PC-9 (cell line): ENCODE measurements at regions not wholly inside any gene's neighbourhood (a gene's known extent, or its start where the extent isn't known, plus 50 kb on each side); places are given as distances from the start of the nearest gene placed in this dataset.

ENCODE experiments used
- BruUV-seq: library from RNA; stranded (reverse); fragments of 400-500 nt; replicated peaks from 2 replicates; lab custom pipeline; 2021; lab: Mats Ljungman, UMichigan
- CTCF ChIA-PET: fragments of 300-600 bp; sonication (Branson Sonifier 250); formaldehyde crosslinking; loops from one replicate; lab custom pipeline; 2022; ENCODE audit warnings: antibody characterized with exemption; lab: Charles Lee
- POLR2A ChIA-PET: fragments of 300-600 bp; sonication (Branson Sonifier 250); formaldehyde crosslinking; loops from one replicate; lab custom pipeline; 2022; ENCODE audit warnings: antibody characterized with exemption; ENCODE audit not compliant: unreplicated experiment; lab: Charles Lee
- DNase-seq, 2 experiments: peaks; one replicate each; pipeline versions ENCODE4 v3.0.0 to v3.0.0-alpha.2; 2015 to 2022; ENCODE audit warnings: mixed read lengths in 1 of 2
- H2AFZ ChIP-seq: fragments of 200-600 bp; sonication (generic); 2 replicates; pipeline ENCODE4 v1.8.1; 2017; ENCODE audit warnings: antibody characterized with exemption
- H3F3A ChIP-seq: fragments of 200-600 bp; sonication (generic); 2 replicates; pipeline ENCODE4 v1.8.1; 2017; ENCODE audit warnings: antibody characterized with exemption, mild to moderate bottlenecking, low read depth; ENCODE audit not compliant: insufficient read depth
- H3K27ac ChIP-seq: fragments of 200-600 bp; sonication (generic); 2 replicates; pipeline ENCODE4 v1.6.1; 2016; ENCODE audit warnings: mixed run types
- H3K27me3 ChIP-seq: fragments of 200-600 bp; sonication (generic); 2 replicates; pipeline ENCODE4 v1.6.1; 2016; ENCODE audit warnings: low read depth, mixed run types; ENCODE audit not compliant: insufficient read depth
- H3K36me3 ChIP-seq: fragments of 200-600 bp; sonication (generic); 2 replicates; pipeline ENCODE4 v1.6.1; 2016; ENCODE audit warnings: low read depth, mixed run types
- H3K4me1 ChIP-seq: fragments of 200-600 bp; sonication (generic); replicated peaks from 2 replicates; pipeline ENCODE4 v1.6.1; 2016; ENCODE audit warnings: mixed run types; ENCODE audit not compliant: insufficient read depth
- H3K4me2 ChIP-seq: fragments of 200-600 bp; sonication (generic); 2 replicates; pipeline ENCODE4 v1.6.1; 2017; ENCODE audit warnings: mixed run types
- H3K4me3 ChIP-seq: fragments of 200-600 bp; sonication (generic); 2 replicates; pipeline ENCODE4 v1.6.1; 2016; ENCODE audit warnings: mixed run types
- H3K79me2 ChIP-seq: fragments of 200-600 bp; sonication (generic); 2 replicates; pipeline ENCODE4 v1.6.1; 2017; ENCODE audit warnings: low read depth, mixed run types
- H3K9me2 ChIP-seq: fragments of 200-600 bp; sonication (generic); 2 replicates; pipeline ENCODE4 v1.8.1; 2017; ENCODE audit warnings: mild to moderate bottlenecking; ENCODE audit not compliant: insufficient read depth
- H3K9me3 ChIP-seq: fragments of 200-600 bp; sonication (generic); 2 replicates; pipeline ENCODE4 v1.8.1; 2016; ENCODE audit warnings: low read depth; ENCODE audit not compliant: insufficient read depth
- H4K20me1 ChIP-seq: fragments of 200-600 bp; sonication (generic); 2 replicates; pipeline ENCODE4 v1.8.1; 2017; ENCODE audit not compliant: insufficient read depth
- CTCF ChIP-seq: fragments of 200-600 bp; sonication (generic); conservative IDR thresholded peaks from 2 replicates; pipeline ENCODE4 v1.6.1; 2017; ENCODE audit warnings: mixed run types, antibody characterized with exemption, mild to moderate bottlenecking, moderate library complexity
- EZH2 ChIP-seq: fragments of 200-600 bp; sonication (generic); IDR thresholded peaks from 2 replicates; pipeline ENCODE4 v1.8.0; 2017; ENCODE audit warnings: antibody characterized with exemption, low read depth
- intact Hi-C: fragments of 100-400 bp; cut with micrococcal nuclease; formaldehyde crosslinking; loops from one replicate; pipeline ENCODE4 v1.10.0; 2022; ENCODE audit not compliant: unreplicated experiment

- TF ChIP-seq CTCF (no peak), EZH2 (no peak)
- intact Hi-C loops, result no loop called here
- no peak overlapping the region for H2AFZ ChIP-seq
- DNase-seq, result no peak
- peaks cover 13% of the 10 kb centered on the region; the same call in 1 of the 2 replicates for H3K4me1 ChIP-seq
- H3K27ac ChIP-seq, result no peak overlapping the region
- CTCF ChIA-PET, result no interaction called here
- BruUV-seq, result no TSS peak
- H3K27me3 ChIP-seq, result peaks cover 23% of the 10 kb centered on the region; the same call in 1 of the 2 replicates
- POLR2A ChIA-PET, result no interaction called here
- H3K36me3 ChIP-seq, result no peaks in the 10 kb centered on the region
- H3K9me2 ChIP-seq, result no peaks in the 10 kb centered on the region
- H3K4me2 ChIP-seq, result no peak overlapping the region
- peaks cover 19% of the 10 kb centered on the region for H3F3A ChIP-seq
- H4K20me1 ChIP-seq, result no peaks in the 10 kb centered on the region
- H3K9me3 ChIP-seq, result no peaks in the 10 kb centered on the region
- H3K79me2 ChIP-seq, result no peaks in the 10 kb centered on the region
- H3K4me3 ChIP-seq, result no peak overlapping the region
Measured at GRCh38 chr4:1577822-1578217, 106.3 kb downstream of the FAM53A start.

- intact Hi-C loops, result no loop called here
- BruUV-seq, result no TSS peak
- TF ChIP-seq CTCF (no peak), EZH2 (no peak)
Measured at GRCh38 chr4:1576961-1577821, 106.9 kb downstream of the FAM53A start.

DNA sequence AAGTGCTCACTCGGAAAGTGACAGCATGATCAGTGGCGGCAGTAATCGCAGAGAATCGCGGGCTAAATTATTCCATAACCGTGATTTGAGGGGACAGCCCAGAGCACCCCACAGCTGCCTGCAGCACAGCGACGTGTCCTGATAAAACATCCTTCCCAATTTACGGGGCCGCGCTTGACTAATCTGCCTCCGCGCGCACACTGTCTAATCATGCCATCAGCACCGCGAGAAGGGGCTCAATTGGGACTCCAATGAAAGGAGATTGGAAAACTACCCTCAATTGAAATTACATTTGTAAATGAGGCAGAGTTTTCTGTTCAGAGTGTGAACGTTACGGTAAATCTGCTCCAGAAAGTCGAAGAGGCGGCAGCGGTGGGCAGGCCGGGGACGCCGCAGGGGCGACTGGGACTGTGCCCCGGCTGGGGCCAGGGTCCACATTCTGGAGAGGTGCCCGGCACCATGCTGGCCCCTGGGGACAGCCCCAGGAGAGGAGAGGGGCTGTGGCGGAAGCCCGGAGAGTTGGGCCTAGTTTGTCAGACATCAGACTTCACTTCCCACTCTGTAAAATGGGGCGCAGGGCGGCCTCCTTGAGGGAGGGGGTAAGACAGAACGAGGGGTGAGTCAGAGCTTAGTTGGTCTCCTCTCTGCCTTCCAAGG lies 107.7 kb downstream of the FAM53A start:
- H2AFZ ChIP-seq, result no peak overlapping the region
- no peaks in the 10 kb centered on the region for H3K9me2 ChIP-seq
- H3K4me3 ChIP-seq, result no peak overlapping the region
- TF ChIP-seq CTCF (no peak), EZH2 (no peak)
- no peaks in the 10 kb centered on the region for H3K9me3 ChIP-seq
- H3F3A ChIP-seq, result peaks cover 14% of the 10 kb centered on the region
- BruUV-seq, result no TSS peak
- H3K27ac ChIP-seq, result no peak overlapping the region
- H3K27me3 ChIP-seq, result peaks cover 30% of the 10 kb centered on the region
- DNase-seq, result no peak
- ChIA-PET CTCF (no interaction called here), POLR2A (no interaction called here)
- H3K79me2 ChIP-seq, result no peaks in the 10 kb centered on the region
- H3K4me2 ChIP-seq, result no peak overlapping the region
- H3K36me3 ChIP-seq, result no peaks in the 10 kb centered on the region
- peaks cover 12% of the 10 kb centered on the region; the same call in 1 of the 2 replicates for H3K4me1 ChIP-seq
- no peaks in the 10 kb centered on the region for H4K20me1 ChIP-seq
- intact Hi-C loops, result no loop called here

More at GRCh38 chr4:1576961-1577821, 106.9 kb downstream of the FAM53A start:
- Histone ChIP-seq H3K4me1 (peaks cover 13% of the 10 kb centered on the region; the same call in 1 of the 2 replicates), H3K36me3 (no peaks in the 10 kb centered on the region), H3F3A (peaks cover 19% of the 10 kb centered on the region), H3K4me2 (no peak overlapping the region), H2AFZ (no peak overlapping the region), H3K27me3 (peaks cover 24% of the 10 kb centered on the region; the same call in 1 of the 2 replicates), H4K20me1 (no peaks in the 10 kb centered on the region), H3K79me2 (no peaks in the 10 kb centered on the region), H3K4me3 (no peak overlapping the region), H3K27ac (no peak overlapping the region), H3K9me2 (no peaks in the 10 kb centered on the region), H3K9me3 (no peaks in the 10 kb centered on the region)
- ChIA-PET POLR2A (no interaction called here), CTCF (no interaction called here)
- DNase-seq, result no peak
